OCI-LY7 (cell line): ENCODE measurements at regions not wholly inside any gene's neighbourhood (a gene's known extent, or its start where the extent isn't known, plus 50 kb on each side); places are given as distances from the start of the nearest gene placed in this dataset.

Source experiments
- BruUV-seq: library from RNA; stranded (reverse); fragments of 400-500 nt; replicated peaks from 2 replicates; lab custom pipeline; 2021; lab: Mats Ljungman, UMichigan
- CTCF ChIA-PET: fragments of 300-600 bp; sonication (Branson Sonifier 250); formaldehyde crosslinking; loops from one replicate; lab custom pipeline; 2022; ENCODE audit warnings: antibody characterized with exemption; ENCODE audit not compliant: unreplicated experiment; lab: Charles Lee
- POLR2A ChIA-PET: fragments of 300-600 bp; sonication (Branson Sonifier 250); formaldehyde crosslinking; loops from one replicate; lab custom pipeline; 2022; ENCODE audit warnings: antibody characterized with exemption; lab: Charles Lee
- DNase-seq: peaks from one replicate; pipeline ENCODE4 v3.0.0-alpha.2; 2015; ENCODE audit warnings: low spot score
- H2AFZ ChIP-seq: fragments of 200-600 bp; sonication (generic), shearing (Covaris generic); 2 replicates; pipeline ENCODE4 v1.6.1; 2014; ENCODE audit warnings: mild to moderate bottlenecking, antibody characterized with exemption, low read length, moderate library complexity
- H3K27ac ChIP-seq: fragments of 200-600 bp; sonication (generic); 2 replicates; pipeline ENCODE4 v1.5.1; 2014; ENCODE audit warnings: mixed run types, low read depth, mild to moderate bottlenecking, moderate library complexity, low read length, inconsistent platforms; ENCODE audit not compliant: poor library complexity, severe bottlenecking
- H3K36me3 ChIP-seq: fragments of 200-600 bp; sonication (generic); 2 replicates; pipeline ENCODE4 v1.6.1; 2014; ENCODE audit warnings: mild to moderate bottlenecking, antibody characterized with exemption, low read length, moderate library complexity, mixed read lengths; ENCODE audit not compliant: insufficient read depth
- H3K4me1 ChIP-seq: fragments of 200-600 bp; sonication (generic); 2 replicates; pipeline ENCODE4 v1.5.1; 2014; ENCODE audit warnings: mild to moderate bottlenecking, low read length; ENCODE audit not compliant: insufficient read depth, poor library complexity, severe bottlenecking
- H3K4me2 ChIP-seq: fragments of 200-600 bp; sonication (generic); 2 replicates; pipeline ENCODE4 v1.6.1; 2014; ENCODE audit warnings: mild to moderate bottlenecking, low read length
- H3K4me3 ChIP-seq: fragments of 200-600 bp; sonication (generic); 2 replicates; pipeline ENCODE4 v1.5.1; 2014; ENCODE audit warnings: mild to moderate bottlenecking, low read depth, low read length; ENCODE audit not compliant: poor library complexity, severe bottlenecking
- H3K79me2 ChIP-seq: fragments of 200-600 bp; sonication (generic); 2 replicates; pipeline ENCODE4 v1.6.1; 2016; ENCODE audit warnings: low read depth, mild to moderate bottlenecking, low read length, moderate library complexity, mixed read lengths; ENCODE audit not compliant: insufficient read depth
- H3K9me2 ChIP-seq: fragments of 200-600 bp; sonication (generic); 2 replicates; pipeline ENCODE4 v1.6.1; 2016; ENCODE audit warnings: mild to moderate bottlenecking, low read length, mixed read lengths; ENCODE audit not compliant: insufficient read depth
- H3K9me3 ChIP-seq: fragments of 200-600 bp; sonication (generic); 2 replicates; pipeline ENCODE4 v1.6.1; 2014; ENCODE audit warnings: mild to moderate bottlenecking, mixed run types, low read length, mixed read lengths
- H4K20me1 ChIP-seq: fragments of 200-600 bp; sonication (generic); 2 replicates; pipeline ENCODE4 v1.6.1; 2014; ENCODE audit warnings: mild to moderate bottlenecking, antibody characterized with exemption, low read length, moderate library complexity, mixed read lengths; ENCODE audit not compliant: insufficient read depth
- EZH2phosphoT487 ChIP-seq: fragments of 200-600 bp; sonication (generic); IDR thresholded peaks from 2 replicates; pipeline ENCODE4 v1.6.1; 2018; ENCODE audit warnings: low read depth, borderline replicate concordance, mild to moderate bottlenecking, mixed run types, antibody characterized with exemption, low read length, moderate library complexity, mixed read lengths
- intact Hi-C: fragments of 100-400 bp; cut with micrococcal nuclease; formaldehyde crosslinking; loops from one replicate; pipeline ENCODE4 v1.10.0; 2022; ENCODE audit not compliant: unreplicated experiment
- TF ChIP-seq, protein P1 (sequence below): fragments of 200-600 bp; sonication (generic); conservative IDR thresholded peaks from 2 replicates; pipeline ENCODE4 v1.5.1; 2014; ENCODE audit warnings: mild to moderate bottlenecking, antibody characterized with exemption, low read length, moderate library complexity, mixed read lengths

DNA sequence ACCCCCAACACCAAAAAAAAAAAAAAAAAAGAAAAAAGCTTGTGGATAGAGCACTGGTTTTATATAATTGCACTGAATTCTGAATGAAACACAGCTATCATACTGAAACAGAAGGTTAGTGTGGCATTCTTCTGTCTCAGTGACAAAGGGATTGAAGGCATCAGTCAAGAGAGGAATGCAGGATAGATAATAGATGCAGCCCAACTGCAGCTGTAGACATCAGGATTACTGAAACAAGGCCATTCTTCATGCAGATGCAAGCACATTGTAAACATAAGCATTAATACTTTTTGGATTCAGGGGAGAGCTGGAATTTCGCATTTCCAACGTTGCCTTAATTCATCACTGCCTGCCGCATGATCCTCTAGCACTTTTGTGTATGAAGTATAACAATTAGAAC lies 897.4 kb upstream of the KLHL29 start:
- Histone ChIP-seq H3K4me2 (no peak overlapping the region), H3K36me3 (no peaks in the 10 kb centered on the region), H3K9me2 (no peaks in the 10 kb centered on the region), H3K79me2 (no peaks in the 10 kb centered on the region), H3K4me1 (no peaks in the 10 kb centered on the region), H3K9me3 (no peaks in the 10 kb centered on the region), H2AFZ (no peak overlapping the region), H3K4me3 (no peak overlapping the region), H3K27ac (no peak overlapping the region), H4K20me1 (no peaks in the 10 kb centered on the region)
- BruUV-seq: no TSS peak
- CTCF ChIA-PET: no interaction called here
- no peak for DNase-seq
- no peak for TF ChIP-seq EZH2phosphoT487
- TF ChIP-seq, protein P1, sequence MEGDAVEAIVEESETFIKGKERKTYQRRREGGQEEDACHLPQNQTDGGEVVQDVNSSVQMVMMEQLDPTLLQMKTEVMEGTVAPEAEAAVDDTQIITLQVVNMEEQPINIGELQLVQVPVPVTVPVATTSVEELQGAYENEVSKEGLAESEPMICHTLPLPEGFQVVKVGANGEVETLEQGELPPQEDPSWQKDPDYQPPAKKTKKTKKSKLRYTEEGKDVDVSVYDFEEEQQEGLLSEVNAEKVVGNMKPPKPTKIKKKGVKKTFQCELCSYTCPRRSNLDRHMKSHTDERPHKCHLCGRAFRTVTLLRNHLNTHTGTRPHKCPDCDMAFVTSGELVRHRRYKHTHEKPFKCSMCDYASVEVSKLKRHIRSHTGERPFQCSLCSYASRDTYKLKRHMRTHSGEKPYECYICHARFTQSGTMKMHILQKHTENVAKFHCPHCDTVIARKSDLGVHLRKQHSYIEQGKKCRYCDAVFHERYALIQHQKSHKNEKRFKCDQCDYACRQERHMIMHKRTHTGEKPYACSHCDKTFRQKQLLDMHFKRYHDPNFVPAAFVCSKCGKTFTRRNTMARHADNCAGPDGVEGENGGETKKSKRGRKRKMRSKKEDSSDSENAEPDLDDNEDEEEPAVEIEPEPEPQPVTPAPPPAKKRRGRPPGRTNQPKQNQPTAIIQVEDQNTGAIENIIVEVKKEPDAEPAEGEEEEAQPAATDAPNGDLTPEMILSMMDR: no peak
- intact Hi-C loops: no loop called here
- POLR2A ChIA-PET: interaction anchor here (0.6 kb wide), 2 partner anchors 20 to 50 kb away, joined by 3 read pairs; no protein-coding TSS in a partner anchor

DNA sequence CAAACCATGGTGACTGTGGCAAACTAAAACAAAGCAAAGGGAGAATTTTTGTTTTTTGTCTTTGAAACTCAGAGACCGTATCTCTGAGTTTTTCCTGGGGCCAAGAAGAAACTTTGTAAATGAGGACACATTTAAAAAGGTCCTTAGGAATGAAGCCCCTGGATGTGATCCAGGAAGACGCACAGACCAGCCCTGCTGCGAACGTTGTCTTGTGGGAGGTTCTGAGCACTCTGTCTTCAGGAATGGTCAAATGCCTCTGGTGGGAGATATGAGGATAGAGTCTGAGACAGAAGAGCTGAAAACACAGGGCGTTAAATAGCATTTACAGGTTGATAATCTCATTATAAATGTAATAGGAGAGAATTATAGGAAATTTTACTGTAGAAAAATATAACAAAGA lies 893.5 kb upstream of the KLHL29 start:
- no peak overlapping the region for H3K4me3 ChIP-seq
- no TSS peak for BruUV-seq
- TF ChIP-seq EZH2phosphoT487: no peak
- TF ChIP-seq, protein P1: no peak

DNA sequence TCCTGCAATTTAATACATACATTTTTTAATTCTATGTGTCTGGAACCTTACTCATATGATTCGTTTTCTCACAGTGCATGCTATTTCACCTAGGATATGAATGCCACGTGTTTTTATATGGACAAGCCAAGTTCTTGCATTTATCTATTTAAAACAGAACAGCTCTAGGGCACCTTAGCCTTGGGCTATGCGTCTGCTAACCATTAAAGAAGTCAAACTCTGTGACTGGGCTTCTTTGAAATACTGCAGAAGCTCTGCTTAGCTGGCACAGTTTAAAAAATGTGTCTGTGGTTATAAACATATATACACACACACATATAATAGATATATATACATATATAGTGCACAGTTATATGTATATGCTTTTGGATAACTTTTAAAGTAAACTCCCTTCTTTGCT lies 890.8 kb upstream of the KLHL29 start:
- CTCF ChIA-PET: no interaction called here

More for the DNA sequence above, 893.5 kb upstream of the KLHL29 start:
- ChIA-PET POLR2A (no interaction called here), CTCF (no interaction called here)
- H3K36me3 ChIP-seq: no peaks in the 10 kb centered on the region
- H2AFZ ChIP-seq: no peak overlapping the region
- intact Hi-C loops: no loop called here
- no peak overlapping the region for H3K27ac ChIP-seq
- DNase-seq: no peak
- no peak overlapping the region for H3K4me2 ChIP-seq
- H3K4me1 ChIP-seq: no peaks in the 10 kb centered on the region
- H3K9me3 ChIP-seq: no peaks in the 10 kb centered on the region
- H4K20me1 ChIP-seq: no peaks in the 10 kb centered on the region
- no peaks in the 10 kb centered on the region for H3K9me2 ChIP-seq
- no peaks in the 10 kb centered on the region for H3K79me2 ChIP-seq

More for the DNA sequence above, 890.8 kb upstream of the KLHL29 start:
- Histone ChIP-seq H4K20me1 (no peaks in the 10 kb centered on the region), H2AFZ (no peak overlapping the region), H3K9me2 (no peaks in the 10 kb centered on the region), H3K4me2 (no peak overlapping the region), H3K27ac (no peak overlapping the region), H3K36me3 (no peaks in the 10 kb centered on the region), H3K9me3 (no peaks in the 10 kb centered on the region), H3K4me1 (no peaks in the 10 kb centered on the region), H3K79me2 (no peaks in the 10 kb centered on the region), H3K4me3 (no peak overlapping the region)
- POLR2A ChIA-PET: no interaction called here
- TF ChIP-seq, protein P1: no peak
- no peak for TF ChIP-seq EZH2phosphoT487
- no peak for DNase-seq
- no TSS peak for BruUV-seq
- intact Hi-C loops: no loop called here
